AG08395 (cell line): ENCODE measurements at regions not wholly inside any gene's neighbourhood (a gene's known extent, or its start where the extent isn't known, plus 50 kb on each side); places are given as distances from the start of the nearest gene placed in this dataset.
A peak's percentile ranks its signal among the peaks of the same experiment; 100 is the strongest.

ENCODE experiments used
- DNase-seq: peaks from one replicate; pipeline ENCODE4 v3.0.0; 2012; ENCODE audit warnings: mixed read lengths, low spot score

DNA sequence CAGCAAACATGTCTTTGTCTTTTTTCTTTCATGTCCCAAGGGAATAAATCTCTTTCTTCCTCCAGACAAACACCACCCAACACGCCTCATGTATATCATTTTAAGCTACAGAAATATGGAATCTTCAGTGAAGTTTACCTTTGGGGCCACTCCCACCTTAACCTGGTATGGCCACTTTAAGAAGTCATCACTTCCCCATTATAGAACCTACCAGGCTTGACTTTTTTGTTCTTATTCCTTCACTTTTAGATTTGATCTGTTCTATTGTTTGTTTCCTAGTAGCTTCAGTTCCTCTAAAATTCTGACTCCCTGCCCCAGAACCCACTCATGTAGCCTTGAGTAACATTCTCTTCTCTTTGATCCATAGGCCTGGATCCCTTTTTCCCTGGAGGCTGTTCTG, 226.3 kb downstream of the HLX start:
- DNase-seq = no peak

DNA sequence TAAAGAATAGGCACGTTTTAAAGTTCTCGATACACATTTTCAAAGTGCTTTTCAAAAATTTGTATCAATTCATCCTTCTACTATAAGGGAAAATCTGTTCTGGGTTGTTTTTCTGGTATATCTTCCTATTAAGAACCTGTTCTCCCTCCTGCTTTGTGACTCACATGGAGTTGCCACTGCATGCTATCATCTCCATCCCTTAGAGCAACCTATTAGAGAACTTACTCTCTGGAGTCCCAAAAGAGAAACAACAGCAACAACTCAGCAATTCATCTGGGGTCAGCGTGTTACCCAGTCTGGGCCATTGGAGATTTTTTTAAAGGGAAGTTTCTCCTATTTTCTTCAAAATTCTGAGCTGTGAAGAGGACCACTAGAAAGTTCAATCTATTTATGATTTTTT, 227.4 kb downstream of the HLX start:
- no peak for DNase-seq

DNA sequence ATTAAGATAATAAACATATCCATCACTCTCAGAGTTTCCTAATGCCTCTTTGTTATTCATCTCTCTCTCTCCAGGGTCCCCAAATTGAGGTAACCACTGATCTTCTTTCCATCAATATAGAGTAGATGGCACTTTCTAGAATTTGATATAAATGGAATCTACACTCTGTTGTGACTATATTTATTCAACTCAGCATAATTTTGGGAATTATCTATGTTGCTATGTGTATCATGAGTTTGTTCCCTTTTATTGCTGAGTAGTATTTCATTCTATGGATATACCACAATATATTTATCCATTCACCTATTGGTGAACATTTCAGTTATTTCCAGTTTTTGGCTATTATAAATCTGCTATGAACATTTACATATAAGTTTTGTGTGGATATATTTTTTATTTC, 230.7 kb downstream of the HLX start:
- no peak for DNase-seq

DNA sequence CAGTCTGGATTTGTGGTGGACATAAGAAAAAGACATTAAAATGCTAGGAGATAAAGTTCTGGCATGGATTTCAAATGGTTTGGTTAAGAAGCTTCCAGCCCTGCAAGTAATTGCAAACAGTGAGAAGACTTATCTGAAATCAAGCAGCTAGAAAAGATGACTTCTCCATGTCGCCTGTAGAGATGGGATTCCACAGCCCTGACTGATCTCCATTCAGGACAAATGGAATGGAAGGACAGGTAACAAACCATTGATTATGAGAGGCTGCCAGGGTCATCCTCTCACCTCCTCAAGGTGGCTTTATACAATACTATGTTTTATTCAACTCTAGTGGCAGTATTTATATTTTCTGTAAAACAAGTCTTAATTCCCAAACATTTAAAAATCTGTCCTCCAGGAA, 237.9 kb downstream of the HLX start:
- no peak for DNase-seq

DNA sequence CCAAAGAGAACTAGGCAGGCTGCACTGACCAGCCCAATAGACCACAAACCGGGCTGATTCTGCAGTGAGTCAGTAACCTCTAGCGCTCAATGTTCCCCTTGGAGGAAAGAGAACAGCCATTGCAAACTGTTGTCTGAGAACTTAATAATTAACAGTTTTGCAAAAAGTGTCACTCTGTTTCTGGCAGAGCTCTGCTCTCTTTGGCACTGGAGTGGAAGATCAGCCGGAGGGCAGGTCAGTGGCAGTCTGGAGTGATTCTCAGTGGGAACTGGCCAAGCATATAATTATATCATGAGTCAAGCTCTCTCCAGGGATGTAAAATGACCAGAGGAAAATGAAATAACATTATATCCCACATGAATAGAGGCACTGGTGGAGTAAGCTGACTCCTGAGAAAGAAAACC, 238.3 kb downstream of the HLX start:
- DNase-seq = peak; percentile 88

DNA sequence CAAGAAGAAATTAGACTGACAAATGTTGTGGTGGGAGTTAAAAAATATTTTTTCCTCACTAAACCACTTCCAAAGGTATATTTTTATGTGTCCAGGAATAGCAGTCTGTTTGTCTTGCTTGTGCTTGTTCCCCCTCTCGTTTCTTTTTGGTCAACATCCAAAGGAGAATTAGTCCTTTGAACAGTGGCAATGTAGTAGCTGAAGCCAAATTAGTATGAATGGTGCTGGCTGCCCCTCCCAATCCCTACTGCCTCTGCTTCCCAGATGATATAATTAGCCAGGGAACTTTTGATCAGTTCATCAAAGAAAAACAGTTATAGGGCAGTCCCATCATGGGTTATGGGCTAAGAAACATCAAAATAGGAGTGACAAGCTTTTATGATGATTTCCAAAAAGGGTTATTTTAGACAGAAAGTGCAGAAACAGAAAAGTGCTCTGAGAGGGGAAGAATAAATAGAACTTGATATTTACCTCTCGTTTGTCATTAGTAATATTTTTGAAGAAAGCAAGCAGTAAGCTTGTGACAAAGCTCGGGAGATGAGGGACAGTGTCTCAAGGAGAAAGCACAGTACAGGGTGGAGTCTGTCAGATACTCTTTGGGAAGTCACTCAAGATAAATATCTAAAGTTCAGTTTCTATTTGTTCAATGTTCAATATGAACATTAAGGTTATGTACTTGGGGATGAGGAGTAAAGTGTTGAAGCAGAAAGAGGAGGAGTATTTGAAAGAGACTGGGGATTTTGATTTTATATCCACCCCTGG, 239.1 kb downstream of the HLX start:
- DNase-seq = no peak

DNA sequence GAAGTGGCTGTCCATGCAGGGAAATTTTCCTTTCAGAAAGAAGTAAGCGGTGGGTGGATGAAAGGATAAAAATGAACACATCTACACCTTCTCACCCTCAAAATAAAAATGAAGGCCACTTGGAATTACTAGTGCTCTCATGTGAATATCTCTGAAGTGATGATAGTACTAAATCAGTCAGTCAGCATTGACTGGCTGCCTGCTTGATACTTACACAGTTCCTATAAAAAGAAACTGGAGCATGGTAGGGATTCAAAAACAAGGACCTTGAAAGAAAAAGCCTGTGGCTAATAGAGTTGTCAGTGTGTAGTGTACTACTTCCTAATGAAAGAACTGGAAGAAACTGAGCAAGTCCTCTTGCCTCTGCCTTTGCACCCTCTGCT, 239.7 kb downstream of the HLX start:
- no peak for DNase-seq

DNA sequence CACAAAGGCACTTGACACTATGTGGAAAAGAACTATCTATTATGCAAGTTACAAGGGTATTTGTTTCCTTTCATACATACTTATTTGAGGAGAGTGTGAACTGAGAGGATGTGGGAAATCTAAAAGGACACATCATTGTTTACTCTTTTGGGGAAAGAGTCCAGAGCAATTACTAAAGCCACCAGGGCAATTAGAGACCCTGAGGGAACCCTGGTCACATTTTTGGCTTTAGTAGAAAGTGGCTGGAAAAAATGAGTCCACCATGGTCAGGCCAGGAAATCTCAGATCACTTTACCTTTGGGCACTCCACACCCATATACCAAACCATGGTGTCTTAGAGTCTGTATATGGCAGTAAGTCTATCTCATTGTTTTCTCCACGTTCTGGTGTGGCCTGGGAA, 243.3 kb downstream of the HLX start:
- DNase-seq = no peak

DNA sequence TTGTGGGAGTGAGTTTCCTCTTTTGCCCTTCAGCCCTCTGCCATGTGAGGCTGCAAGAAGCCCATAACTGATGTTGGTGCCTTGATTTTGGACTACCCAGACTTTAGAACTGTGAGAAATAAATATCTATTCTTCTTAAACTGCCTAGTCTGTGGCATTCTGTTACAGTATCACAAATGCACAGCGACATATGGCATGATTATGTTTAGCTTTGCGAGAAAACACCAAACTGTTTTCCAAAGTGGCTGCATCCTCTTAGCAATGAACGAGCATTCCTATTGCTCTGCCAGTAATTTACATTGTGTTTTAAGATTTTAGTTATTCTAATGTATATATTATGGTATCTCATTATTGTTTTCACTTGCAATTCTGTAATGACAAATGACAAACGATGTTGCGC, 246.7 kb downstream of the HLX start:
- DNase-seq = no peak

DNA sequence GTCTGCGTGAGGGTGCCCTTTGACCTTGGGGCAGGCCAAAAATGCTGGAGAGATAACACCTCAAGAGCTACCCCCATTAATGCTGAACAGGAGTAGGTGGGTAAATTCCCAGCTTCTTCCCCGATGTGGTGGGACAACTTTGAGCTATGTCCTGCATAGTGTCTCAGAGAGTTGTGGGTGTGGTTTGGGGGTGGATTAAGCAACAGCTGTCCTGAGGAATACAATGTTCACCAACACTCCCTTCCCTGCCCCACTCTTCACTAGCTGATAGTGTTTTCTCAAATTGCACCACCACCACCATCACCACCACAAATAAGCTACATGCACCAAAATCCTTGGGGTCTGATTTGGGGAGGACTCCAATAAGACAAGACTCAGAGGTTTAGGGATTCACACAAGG, 258.4 kb downstream of the HLX start:
- DNase-seq = no peak

DNA sequence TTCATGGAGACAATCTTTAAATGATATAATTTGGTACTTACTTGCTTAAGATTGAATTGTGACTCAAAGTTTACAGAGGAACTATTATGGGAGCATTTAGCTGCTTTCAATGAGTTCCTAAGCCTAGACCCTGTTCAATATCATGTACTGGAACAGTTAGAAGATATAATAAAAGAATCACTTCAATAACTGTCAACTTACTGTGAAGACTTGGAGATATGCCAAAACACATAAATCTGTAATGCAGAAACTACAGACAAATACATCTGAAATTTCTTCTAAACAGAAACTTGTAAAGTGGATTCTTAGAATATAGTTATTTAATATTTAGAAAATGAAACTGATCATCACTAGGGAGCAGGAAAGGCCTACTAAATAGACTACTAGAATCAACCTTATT, 259.3 kb downstream of the HLX start:
- DNase-seq = no peak

DNA sequence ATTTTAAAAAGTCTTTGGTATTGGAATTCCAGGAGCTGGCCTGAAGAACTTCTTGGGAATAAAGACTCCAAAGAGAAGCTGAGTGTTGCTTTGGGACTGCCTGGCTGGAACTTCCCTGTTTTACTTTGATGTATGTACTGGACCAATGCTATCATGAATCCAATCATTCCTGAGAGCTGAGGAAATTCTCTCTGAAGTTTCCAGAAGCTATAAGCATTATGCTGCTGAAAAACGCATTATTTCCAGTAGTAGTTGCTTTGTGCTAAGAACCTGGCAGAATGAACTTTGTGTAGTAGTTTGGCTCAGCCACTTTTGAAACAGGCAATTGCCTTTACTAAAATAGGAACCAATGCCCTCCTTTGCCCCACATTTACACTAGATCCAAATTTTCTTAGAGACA, 260.7 kb downstream of the HLX start:
- no peak for DNase-seq

DNA sequence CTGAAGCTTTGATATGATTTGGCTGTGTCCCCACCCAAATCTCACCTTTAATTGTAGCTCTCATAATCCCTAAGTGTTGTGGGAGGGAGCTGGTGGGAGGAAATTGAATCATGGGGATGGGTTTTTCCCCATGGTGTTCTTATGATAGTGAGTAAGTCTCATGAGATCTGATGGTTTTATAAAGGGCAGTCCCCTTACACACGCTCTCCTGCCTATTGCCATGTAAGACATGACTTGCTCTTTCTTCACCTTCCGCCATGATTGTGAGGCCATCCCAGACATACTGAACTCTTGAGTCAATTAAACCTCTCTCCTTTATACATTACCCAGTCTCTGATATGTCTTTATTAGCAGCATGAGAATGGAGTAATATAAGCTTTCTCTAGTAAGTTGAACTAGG, 261.9 kb downstream of the HLX start:
- DNase-seq = no peak

DNA sequence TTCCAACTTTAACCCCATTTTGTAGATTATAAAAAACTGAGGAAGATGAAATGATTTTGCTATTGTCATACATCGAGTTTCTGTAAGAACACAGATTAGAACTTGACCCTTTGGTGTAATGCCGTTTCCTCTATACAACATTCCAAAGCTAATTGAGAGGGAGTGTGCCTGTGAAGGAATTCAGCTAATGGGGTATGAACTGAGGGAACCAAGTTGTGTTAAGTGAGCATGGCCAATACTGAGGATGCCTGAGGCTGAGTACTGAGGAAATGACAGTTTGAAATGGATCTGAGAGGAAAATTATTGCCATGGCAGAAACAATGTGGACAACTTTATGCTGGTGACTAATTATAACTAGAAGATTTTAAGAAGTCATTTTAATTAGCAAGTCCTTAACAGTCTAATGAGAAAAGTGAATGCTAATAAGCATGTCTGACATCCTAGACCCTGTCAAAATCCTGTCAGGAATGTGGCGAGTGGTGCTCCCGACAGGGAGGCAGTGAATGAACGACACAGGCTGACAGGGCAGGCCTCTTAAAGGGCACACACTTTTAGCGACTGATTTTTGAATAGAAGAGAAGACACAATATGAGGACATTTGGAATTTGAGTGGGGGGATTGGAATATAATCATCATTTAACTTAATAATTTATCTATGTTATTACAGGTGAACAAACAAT, 262.5 kb downstream of the HLX start:
- DNase-seq = no peak

DNA sequence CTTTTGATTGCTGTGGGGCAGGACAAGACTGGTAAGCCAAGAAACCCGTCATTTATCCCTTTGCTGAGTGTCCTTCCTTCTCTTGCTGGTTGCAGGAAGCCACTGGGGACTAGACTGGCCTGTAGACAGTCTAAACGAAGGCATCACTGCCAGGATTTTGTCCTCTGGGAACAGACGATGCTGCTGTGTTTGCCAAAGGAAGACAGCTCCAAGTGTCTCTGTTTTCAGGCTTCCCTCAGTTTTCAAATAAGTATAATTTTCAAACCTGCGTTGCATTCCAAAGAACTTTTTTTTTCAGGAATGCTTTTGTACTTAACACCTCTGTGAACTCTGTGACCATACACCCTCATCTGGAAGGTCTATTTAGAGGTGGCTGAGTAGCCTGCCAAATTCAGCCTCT, 269.4 kb downstream of the HLX start:
- no peak for DNase-seq

DNA sequence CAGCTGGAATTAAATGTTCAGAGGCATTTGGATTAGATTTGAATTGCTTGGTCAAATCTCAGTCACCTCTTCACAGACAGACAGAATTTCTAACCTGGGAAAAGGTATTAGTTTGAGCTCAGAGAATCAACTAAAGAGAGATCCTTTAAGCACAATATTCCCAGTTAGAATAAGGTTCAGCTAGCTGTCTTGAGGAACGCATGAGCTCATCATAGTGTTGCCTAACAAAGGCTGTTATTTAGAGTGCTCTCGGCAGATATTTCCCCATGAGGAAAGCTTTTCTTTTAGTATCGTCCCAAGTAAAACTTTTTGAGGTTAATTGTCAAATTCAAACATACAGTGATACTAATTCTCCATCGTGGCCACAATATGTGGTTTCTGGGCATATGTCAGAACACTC, 269.9 kb downstream of the HLX start:
- peak; percentile 14 for DNase-seq

DNA sequence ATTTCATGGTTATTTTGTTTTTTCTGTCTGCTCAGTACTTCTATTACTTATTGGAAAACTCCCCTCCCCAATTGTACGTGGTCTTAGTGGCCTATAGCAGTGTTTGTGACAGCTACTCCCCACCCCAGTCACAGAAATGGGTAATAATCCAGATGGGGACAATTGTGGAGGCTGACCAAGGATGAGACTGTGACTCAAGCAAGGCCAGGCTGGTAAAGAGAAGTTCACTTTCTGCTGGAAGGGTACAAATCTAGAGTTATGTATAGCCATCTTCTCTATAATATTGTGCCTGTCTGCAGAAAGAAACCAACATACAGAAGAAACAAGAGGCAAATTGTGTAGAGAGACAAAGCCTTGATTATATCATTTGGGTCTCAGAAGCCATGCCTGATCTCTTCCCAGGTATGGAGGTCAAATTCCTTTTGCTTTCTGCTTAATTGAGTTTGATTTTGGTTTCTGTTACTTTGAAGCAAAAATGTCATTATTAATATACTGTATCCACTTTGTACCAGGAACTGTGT, 270.4 kb downstream of the HLX start:
- no peak for DNase-seq

DNA sequence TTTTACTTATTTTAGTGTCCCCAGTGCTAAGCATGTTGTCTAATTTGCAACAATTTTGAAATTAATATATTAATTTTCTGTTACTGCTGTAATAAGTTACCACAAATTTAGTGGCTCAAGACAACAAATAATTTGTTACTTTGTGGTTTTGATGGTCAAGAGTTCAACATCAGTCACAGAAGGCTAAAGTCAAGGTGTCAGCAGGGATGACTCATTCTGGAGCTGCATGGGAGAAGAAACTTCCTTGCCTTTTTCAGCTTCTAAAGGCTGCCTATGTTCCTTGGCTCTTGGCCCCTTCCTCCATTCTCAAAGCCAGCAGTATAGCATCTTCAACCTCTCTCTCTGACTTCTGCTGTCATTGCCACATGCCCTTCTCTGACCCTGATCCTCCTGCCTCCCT, 271.8 kb downstream of the HLX start:
- no peak for DNase-seq

DNA sequence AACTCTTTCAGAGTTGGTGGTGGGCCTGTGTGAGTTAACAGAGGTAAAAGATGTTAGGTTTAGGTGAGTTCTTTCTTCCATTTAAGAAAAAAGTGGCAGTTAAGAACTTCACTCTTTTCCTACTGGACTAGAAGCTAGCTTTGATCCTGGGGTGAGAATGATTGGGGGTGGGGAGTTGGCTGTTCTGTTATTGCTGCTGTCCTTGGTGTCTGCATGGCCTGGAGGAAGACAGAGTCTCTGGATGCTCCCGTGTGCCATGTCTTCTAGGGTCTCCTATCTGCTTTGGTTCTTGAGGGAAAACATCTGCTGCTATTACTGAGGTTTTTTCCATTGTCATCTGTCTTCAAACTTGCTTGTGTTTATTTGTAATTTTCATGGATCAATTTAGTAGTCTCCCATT, 275.7 kb downstream of the HLX start:
- DNase-seq = no peak

DNA sequence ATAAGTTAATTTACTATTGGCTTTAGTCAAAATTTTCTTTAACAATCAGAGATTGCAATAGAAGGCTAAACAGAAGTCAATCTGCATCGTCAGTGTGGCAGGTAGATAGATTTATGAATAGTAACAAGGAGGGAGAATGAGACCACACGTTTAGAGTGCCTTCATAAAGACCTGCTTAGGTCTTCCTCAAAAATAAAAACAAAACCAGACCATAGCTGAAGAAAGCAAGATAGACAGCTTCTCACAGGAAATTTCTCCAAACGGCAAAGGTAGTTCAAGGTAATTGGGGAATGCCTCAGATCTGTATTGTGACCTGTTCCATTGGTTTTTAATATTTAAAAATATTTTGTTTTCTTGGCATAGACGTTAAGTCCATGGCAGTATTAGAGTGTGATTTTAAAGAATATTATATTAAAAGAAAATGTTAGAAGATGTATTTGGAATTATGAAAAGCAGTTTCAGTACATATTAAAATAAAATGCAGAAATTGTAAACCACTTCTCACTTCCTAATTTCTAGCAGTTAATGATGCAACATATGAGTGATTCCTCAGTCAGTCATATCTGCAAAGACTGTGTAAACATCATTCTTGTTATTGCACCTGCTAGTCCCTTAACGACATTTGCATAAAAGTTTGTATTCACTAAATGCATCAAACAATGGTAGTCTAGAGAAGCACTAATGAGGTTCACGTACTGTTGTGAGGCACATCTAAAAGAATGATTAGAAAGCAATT, 278.0 kb downstream of the HLX start:
- DNase-seq = no peak

DNA sequence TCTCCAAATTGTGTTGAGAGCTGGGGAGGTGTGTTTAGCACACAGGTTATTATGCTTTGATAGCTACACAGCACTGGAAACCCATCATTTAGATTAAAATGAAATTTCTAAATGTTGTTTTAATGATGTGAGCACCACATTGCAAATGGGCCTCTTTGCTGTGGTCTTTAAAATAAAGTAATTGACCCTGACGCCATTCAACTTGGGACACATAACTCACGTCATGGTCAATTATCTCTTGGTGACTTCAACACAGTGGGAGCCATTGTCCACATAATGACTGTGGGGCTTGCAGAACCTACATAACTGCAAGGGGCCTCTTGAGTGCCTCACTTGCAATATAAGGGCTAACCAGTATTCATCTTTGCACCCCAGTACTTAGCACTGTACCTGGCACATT, 280.4 kb downstream of the HLX start:
- DNase-seq = no peak

DNA sequence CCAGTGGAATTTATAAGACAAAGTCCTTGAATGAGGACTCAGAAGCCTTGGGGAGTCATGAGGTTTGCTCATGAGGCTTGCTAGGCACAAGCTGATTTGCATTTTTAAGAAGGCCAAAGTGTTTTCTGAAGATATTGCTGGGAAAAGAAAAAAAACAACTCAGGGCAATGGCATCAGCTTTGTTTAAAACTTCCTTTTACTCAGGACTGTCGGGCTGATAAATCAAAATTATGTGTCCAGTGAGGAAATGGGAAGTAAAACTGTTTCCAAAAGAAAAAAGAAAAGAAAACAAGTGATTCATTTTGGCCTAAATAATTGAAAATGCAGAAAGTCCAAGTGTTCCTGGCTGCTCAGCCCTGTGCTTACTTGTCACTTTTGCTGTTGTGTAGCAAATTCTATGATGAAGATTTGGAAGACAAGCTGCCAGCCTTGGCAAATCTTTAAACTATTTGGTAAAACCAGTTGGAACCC, 282.4 kb downstream of the HLX start:
- DNase-seq = peak; percentile 25

DNA sequence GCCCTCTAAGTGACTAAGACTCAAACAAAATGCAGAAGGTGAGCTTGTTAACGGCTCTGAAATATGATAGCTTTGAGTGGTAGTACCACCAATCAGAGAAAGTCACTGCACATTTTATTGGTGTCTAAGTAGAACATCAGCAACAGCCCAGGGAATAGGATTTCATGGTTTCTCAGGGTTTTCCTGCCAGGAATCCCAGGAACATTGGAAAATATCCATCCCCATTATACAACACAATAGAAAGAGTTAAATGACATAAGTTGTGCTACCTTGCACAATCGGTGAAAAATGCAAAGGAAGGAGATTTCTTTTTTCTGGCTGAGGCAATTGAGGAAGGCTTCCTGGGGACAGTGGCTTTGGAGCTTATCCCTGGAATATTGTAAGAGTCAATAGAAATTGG, 283.1 kb downstream of the HLX start:
- DNase-seq = no peak
